Stimulated activated CD4-positive, alpha-beta T cell treated with anti-CD3 and anti-CD28 coated beads, Interleukin-1b, Interleukin-23, amount 100 ng/mL, for 48 hours (primary cell): ENCODE measurements at regions not wholly inside any gene's neighbourhood (a gene's known extent, or its start where the extent isn't known, plus 50 kb on each side); places are given as distances from the start of the nearest gene placed in this dataset.
"Not testable (repeated sequence)": the region's sequence is repeated elsewhere in the genome, so short reads cannot be mapped to it uniquely, and the experiment has no call there.

Experiments
- DNase-seq: peaks from one replicate; pipeline ENCODE4 v3.0.0-alpha.2; 2020

DNA sequence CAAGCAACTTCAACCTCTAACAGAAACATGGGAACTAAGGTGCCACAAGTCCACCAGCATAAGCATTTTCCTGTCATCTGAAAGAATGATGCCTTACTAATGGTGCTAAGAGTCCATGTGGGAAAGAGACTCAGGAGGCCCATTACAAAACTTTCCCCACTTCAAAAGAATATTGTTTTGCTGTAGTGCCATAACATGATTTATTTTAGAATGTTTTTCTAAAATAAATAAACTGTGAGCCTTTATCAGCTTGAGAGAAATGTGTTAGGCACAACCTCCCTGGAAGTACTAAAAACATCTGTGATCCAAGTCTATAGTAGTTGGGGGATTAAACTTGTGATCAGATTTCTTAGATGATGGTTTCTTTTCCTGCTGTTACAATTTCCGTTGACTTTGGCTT, 330.1 kb upstream of the MAP3K7 start:
- DNase-seq, result no peak

GRCh38 chr6:90915224-90915915, 328.5 kb upstream of the MAP3K7 start:
- no peak for DNase-seq

DNA sequence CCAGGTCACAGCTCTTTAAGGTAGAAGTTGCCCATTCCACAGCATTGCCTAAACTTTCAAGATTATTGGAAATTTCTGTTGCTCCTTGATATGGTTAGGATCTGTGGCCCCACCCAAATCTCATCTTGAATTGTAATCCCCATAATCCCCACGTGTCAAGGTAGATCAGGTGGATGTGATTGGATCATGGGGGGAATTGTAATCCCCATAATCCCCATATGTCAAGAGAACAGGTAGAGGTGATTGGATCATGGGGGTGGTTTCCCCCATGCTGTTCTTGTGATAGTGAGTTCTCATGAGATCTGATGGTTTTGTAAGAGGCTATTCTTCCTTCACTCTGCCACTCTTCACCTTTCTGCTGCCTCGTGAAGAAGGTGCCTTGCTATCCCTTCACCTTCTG, 327.4 kb upstream of the MAP3K7 start:
- no peak for DNase-seq

- no peak for DNase-seq
Observed at GRCh38 chr6:90913266-90913960, 326.5 kb upstream of the MAP3K7 start.

DNA sequence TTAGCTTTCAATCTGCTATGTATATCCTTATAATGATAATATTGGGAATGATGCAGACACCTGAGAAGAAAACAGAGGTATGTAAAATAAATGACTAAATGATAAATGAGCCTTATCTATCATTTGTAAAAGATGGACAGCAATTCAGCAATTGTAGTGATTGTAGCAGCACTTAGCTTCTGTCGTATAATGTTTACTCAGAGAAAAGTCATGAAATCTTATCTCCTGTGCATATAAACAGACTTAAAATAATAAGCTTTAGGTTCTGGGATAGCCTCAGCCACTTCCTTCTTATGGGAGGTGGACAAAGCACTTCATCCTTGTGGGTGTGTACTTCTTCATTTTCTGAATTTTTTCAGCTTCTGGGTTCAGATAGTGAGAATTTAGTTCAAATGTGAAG, 324.8 kb upstream of the MAP3K7 start:
- DNase-seq, result no peak

GRCh38 chr6:90910893-90911292, 324.0 kb upstream of the MAP3K7 start:
- no peak for DNase-seq

DNA sequence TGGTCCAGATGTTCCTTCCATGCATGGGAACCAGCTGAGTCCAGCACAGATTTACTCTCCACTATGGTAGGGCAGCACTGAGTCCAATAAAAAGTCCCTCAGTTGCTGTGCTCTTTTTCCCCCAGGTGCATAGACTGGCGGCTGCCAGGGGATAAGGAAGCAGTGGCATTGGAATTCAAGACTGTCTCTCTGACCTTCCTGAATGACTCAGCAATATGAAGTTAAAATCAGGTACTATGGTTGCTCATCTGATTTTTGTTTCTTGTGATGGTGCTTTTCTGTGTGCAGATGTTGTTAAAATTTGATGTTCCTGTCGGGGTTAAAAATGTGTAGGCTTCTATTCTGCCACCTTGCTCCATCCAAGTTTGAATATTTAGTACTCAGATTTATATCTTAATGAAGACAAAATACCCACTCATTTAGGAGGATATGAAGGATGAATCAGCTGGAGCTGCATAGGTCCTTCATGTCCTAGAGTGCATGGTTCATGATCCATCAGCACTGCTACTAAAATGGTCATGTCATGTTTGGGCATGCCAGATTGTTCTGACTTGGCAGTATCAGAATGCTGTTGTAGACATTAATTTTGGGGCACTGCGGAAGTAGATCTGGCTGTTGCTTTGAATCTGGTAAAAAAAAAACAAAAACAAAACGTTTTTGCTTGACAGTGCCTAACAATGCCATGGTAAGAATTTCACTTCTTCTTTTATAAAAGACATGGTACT, 321.2 kb upstream of the MAP3K7 start:
- DNase-seq, result no peak

- no peak for DNase-seq
Observed at GRCh38 chr6:90905351-90905750, 318.5 kb upstream of the MAP3K7 start.

GRCh38 chr6:90900034-90900433, 313.2 kb upstream of the MAP3K7 start:
- no peak for DNase-seq

DNA sequence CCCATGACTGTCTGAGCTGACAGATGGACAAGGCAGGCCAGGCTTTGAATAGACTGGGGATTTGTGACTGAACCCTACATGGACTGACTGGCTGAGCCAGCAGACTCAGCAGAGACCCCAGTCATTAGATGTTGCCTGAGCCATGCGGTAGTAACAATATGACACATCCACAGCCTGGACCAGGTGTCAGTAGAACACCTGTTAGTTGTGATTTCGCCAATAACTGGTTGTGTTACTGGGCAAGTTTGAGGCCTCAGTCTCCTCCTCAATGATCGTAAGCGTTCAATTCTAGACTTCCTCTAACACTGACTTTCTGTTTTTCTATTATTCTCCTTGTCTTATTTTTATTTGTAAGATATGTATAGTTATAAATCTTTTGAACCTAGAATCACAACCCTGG, 311.9 kb upstream of the MAP3K7 start:
- no peak for DNase-seq

GRCh38 chr6:90896075-90896547, 309.2 kb upstream of the MAP3K7 start:
- DNase-seq, result no peak

GRCh38 chr6:90895299-90896074, 308.6 kb upstream of the MAP3K7 start:
- DNase-seq, result no peak

- no peak for DNase-seq
Observed at GRCh38 chr6:90894285-90895130, 307.6 kb upstream of the MAP3K7 start.

GRCh38 chr6:90893400-90893799, 306.5 kb upstream of the MAP3K7 start:
- no peak for DNase-seq

DNA sequence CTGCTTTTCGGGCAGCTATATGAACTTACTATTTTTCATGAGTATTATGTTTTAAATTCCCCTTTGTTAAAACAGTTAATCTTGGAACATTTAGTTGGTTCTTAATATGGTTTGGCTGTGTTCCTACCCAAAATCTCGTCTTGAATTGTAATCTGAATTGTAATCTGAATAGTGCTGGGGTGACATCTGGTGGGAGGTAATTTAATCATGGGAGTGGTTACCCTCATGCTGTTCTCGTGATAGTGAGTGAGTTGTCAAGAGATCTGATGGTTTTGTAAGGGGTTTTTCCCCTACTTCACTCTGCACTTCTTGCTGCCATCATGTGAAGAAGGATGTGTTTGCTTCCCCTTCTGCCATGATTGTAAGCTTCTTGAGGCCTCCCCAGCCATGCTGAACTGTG, 305.4 kb upstream of the MAP3K7 start:
- no peak for DNase-seq

- no peak for DNase-seq
Observed at GRCh38 chr6:90891355-90891754, 304.5 kb upstream of the MAP3K7 start.

GRCh38 chr6:90890683-90891330, 303.9 kb upstream of the MAP3K7 start:
- no peak for DNase-seq

DNA sequence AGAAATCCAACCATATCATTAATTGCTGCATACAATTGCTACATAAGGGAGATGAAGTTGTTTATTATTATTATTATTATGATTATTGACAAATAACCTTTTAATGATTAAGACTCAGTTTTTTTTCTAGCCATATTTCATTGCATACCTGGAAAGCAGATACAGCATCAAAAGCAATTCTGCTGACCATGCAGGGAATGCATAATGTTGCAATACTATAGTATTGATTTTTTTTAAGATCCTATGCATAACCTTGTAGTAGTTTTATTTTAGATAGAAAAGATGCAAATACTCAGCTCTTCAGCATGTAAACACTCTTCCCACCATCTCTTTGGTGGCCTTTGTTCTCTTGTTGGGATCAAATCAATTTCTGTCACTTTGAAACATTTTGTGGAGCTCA, 300.9 kb upstream of the MAP3K7 start:
- DNase-seq, result no peak

DNA sequence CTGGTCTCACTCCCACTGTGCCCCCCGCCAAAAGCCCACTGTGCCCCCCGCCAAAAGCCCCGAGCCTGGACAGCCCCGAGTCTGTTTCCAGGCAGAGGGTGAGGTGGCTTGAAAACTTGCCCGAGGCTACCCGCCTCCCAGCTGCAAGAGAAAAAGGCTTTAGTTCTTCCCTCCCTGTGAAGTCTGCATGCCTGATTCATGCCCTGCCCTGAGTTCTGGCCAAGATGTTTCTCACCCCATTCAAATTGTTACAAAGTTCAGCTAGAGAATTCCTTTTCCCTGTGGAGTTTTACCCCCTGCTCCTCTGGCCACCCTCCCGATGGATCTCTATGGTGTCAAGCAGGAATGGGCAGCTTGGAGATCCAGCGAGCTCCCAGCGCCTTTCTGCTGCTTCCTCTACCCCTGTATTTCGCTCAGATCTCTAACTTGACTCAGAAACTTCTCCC, 298.8 kb upstream of the MAP3K7 start:
- DNase-seq, result no peak

DNA sequence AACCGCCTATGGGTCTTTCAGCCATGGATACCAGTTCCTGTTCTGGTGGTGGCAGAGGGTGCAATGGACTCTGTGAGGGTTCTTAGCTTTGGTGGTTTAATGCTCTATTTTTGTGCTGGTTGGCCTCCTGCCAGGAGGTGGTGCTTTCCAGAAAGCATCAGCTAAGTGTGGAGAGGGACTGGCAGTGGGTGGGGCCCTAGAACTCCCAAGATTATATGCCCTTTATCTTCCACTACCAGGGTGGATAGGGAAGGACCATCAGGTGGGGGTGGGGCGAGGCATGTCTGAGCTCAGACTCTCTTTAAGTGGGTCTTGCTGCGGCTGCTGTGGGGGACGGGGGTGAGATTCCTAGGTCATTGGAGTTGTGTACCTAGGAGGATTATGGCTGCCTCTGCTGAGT, 298.3 kb upstream of the MAP3K7 start:
- DNase-seq, result not testable (repeated sequence)

DNA sequence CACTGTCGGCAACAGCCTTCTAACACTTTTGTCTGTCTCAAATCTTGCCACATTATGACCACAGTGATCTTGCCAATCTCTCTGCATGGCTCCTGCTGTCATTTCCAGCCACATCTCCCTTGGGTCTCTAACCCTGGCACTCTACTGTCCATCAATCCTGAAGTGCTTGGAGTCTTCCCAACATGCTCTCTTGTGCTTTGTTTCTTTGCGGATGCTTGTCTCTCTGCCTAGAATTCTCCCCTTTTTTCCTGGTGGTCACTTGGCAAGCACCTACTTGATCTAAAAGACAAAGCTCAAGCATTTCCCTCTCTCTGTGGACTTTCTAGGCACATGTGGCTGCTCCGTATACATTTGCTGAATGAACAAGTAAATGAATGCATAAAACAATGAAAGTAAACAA, 290.7 kb upstream of the MAP3K7 start:
- DNase-seq, result no peak

GRCh38 chr6:90874931-90875330, 288.1 kb upstream of the MAP3K7 start:
- DNase-seq, result no peak
